Activated CD8-positive, alpha-beta memory T cell treated with anti-CD3 and anti-CD28 coated beads for 4 hours (primary cell): ENCODE measurements at regions not wholly inside any gene's neighbourhood (a gene's known extent, or its start where the extent isn't known, plus 50 kb on each side); places are given as distances from the start of the nearest gene placed in this dataset.

ENCODE experiments used
- DNase-seq, 2 donors: peaks; one replicate each; pipeline ENCODE4 v3.0.0-alpha.2; 2020; ENCODE audit warnings: low read depth in 2 of 2

- DNase-seq, result no peak
These were observed 995.3 kb upstream of the PHF14 start for GRCh38 chr7:9978106-9979064.

GRCh38 chr7:9981742-9982349 is 991.8 kb upstream of the PHF14 start:
- DNase-seq, result no peak

- DNase-seq, result no peak
These were observed 990.6 kb upstream of the PHF14 start for GRCh38 chr7:9983048-9983447.

- no peak for DNase-seq
These were observed 958.0 kb upstream of the PHF14 start for GRCh38 chr7:10015687-10016086.

GRCh38 chr7:10022480-10022879 is 951.2 kb upstream of the PHF14 start:
- DNase-seq, result no peak

- DNase-seq, result no peak
These were observed 950.7 kb upstream of the PHF14 start for GRCh38 chr7:10022957-10023356.

- DNase-seq, result no peak
These were observed 938.7 kb upstream of the PHF14 start for GRCh38 chr7:10034843-10035556.

GRCh38 chr7:10036693-10037092 is 937.0 kb upstream of the PHF14 start:
- no peak for DNase-seq

GRCh38 chr7:10038351-10038750 is 935.3 kb upstream of the PHF14 start:
- no peak for DNase-seq

GRCh38 chr7:10040674-10041073 is 933.0 kb upstream of the PHF14 start:
- DNase-seq, result no peak

- DNase-seq, result no peak
These were observed 902.8 kb upstream of the PHF14 start for GRCh38 chr7:10070899-10071298.

- no peak for DNase-seq
These were observed 897.8 kb upstream of the PHF14 start for GRCh38 chr7:10075866-10076265.

- DNase-seq, result no peak
These were observed 896.9 kb upstream of the PHF14 start for GRCh38 chr7:10076660-10077300.

GRCh38 chr7:10079572-10079971 is 894.1 kb upstream of the PHF14 start:
- DNase-seq, result no peak

GRCh38 chr7:10082896-10083295 is 890.8 kb upstream of the PHF14 start:
- no peak for DNase-seq

GRCh38 chr7:10083766-10084165 is 889.9 kb upstream of the PHF14 start:
- no peak for DNase-seq

GRCh38 chr7:10085231-10085630 is 888.4 kb upstream of the PHF14 start:
- DNase-seq, result no peak

- no peak for DNase-seq
These were observed 873.1 kb upstream of the PHF14 start for GRCh38 chr7:10100572-10100971.

- no peak for DNase-seq
These were observed 872.3 kb upstream of the PHF14 start for GRCh38 chr7:10101351-10101750.

- DNase-seq, result no peak
These were observed 869.4 kb upstream of the PHF14 start for GRCh38 chr7:10104292-10104691.

- no peak for DNase-seq
These were observed 867.1 kb upstream of the PHF14 start for GRCh38 chr7:10106609-10107008.

- no peak for DNase-seq
These were observed 857.2 kb upstream of the PHF14 start for GRCh38 chr7:10116511-10116910.
